GM19467 (cell line): ENCODE measurements at regions not wholly inside any gene's neighbourhood (a gene's known extent, or its start where the extent isn't known, plus 50 kb on each side); places are given as distances from the start of the nearest gene placed in this dataset.
A peak's percentile ranks its signal among the peaks of the same experiment; 100 is the strongest.

ENCODE experiments used
- ATAC-seq: cut with Tn5 transposase; IDR thresholded peaks from one replicate; pipeline ENCODE4 v1.9.1; 2021; ENCODE audit warnings: mild to moderate bottlenecking, moderate library complexity; ENCODE audit not compliant: unreplicated experiment

DNA sequence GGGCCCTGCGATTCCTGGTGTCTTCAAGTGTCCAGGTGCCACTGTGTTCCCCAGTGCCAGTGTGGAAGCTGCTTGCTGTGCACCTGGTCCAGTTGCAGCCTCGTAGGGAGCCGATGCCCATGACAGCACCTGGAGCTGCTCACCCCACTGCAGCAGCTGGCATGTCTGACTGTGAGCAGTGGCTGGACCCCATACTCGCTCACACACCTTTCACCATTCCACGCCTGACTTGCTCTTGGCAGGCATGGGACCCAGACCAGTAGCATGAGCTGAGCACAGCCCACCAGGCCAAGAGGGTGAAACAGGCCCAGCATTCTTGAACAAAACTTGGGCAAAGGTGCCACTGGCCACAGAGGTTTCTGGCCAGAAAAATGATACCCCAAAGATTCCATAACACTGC is 124.5 kb upstream of the THY1 start:
- no peak for ATAC-seq

DNA sequence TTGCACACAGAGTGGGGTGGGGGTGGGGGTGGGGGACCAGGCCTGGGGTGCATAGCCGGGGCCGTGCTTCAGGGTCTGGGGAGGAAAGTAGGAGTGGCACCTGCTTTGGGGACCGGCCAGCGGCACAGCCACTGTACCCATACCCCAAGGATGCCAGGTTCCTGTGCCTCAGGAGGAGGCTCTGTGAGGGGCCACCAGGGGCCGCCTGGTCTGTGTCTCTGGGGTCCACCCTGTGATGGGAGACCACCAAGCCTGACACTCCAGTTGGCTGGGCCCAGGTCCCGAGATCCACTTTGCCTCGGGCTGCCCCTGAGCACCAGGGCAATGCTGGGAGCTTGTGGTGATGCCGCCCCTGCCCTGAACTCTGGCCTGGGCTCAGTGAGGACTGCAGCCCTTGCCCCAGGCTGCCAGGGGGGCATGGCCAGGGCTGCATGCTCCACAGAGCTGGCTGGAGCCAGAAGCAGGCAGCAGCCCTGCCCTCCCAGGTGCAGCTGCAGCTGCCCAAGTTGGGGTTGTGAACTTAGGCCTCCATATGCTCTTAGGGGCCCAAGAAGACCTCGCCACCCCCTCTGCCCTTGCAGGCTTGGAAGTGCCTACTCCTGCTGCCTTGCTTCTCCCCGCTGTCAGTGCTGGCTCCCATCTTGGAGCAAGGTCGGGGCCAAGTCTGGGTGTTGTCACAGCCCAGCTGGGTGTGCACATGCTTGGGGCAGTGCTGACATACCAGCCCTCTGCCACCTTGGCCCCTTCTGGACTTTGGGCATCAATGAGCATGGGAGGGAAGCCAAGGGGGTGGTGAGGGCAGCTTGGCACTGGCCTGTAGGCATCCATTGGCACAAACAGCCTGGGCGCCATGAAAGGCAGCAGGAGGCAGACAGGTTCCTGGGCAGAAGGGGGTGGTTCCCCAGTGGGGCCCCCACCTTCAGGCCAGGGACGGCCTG is 123.3 kb upstream of the THY1 start:
- no peak for ATAC-seq

DNA sequence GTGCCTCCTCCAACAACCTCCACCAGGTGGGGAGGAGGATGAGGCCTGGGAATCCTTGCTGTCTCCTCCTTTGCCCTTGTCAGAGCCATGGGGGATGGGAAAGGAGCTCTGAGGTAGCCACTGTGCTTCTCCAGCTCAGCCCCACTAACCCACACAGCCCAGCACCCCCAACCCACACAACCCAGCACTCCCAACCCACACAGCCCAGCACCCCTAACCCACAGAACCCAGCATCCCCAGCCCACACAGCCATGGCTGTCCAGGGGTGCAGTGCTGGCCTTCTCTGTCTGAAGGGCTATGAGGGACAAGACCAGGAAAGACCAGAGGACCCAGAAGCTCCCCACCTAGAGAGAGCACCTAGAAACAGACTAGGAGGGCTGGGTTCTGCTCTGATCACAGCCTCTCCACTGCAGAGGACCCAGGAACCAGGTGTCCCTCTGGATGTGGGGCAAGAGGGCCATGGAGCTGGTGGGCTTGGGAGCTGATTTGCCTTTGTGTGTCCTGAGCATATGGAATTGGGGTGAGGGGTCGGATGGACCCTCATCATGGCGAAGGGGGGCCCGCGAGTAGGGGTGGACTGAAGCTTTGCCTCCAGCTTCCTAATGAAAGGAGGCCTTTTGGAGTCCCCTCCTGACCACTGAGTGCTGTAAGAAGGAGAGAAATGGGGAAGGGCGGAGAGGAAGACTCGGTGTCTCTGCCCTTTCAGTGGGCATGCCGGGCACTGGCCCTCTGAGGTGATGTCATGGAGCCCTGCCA is 117.6 kb upstream of the THY1 start:
- ATAC-seq, result no peak

DNA sequence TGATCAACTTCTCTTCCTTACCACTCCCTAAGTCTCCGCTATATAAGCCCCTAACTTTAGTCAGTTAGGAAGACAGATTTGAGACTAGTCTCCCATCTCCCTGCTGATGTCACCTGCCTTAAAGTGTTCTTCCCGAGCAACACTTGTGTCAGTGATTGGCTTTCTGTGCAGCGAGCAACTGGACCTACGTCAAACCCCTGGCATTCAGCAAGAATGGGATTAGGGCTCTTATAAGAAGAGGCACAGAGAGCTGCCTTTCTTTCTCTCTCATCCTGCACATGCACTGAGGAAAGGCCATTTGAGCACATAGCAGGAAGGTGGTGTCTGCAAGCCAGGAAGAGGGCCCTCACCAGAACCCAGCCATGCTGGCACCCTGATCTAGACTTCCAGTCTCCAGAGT is 116.6 kb upstream of the THY1 start:
- ATAC-seq, result no peak

DNA sequence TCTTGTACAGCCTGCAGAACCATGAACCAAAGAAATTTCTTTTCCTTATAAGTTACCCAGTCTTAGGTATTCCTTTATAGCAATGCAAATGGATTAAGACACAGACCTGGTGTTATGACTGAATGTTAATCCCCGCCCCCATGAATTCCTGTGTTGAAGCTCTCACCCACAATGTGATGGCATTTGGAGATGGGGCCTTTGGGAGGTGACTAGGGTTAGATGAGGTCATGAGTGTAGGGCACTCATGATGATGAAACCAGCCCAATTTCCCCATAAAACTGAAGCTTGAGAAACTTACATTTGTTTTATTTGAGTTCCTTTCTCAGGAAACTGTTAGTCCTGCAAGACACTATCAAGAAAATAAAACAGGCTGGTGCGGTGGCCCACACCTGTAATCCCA is 115.8 kb upstream of the THY1 start:
- no peak for ATAC-seq

DNA sequence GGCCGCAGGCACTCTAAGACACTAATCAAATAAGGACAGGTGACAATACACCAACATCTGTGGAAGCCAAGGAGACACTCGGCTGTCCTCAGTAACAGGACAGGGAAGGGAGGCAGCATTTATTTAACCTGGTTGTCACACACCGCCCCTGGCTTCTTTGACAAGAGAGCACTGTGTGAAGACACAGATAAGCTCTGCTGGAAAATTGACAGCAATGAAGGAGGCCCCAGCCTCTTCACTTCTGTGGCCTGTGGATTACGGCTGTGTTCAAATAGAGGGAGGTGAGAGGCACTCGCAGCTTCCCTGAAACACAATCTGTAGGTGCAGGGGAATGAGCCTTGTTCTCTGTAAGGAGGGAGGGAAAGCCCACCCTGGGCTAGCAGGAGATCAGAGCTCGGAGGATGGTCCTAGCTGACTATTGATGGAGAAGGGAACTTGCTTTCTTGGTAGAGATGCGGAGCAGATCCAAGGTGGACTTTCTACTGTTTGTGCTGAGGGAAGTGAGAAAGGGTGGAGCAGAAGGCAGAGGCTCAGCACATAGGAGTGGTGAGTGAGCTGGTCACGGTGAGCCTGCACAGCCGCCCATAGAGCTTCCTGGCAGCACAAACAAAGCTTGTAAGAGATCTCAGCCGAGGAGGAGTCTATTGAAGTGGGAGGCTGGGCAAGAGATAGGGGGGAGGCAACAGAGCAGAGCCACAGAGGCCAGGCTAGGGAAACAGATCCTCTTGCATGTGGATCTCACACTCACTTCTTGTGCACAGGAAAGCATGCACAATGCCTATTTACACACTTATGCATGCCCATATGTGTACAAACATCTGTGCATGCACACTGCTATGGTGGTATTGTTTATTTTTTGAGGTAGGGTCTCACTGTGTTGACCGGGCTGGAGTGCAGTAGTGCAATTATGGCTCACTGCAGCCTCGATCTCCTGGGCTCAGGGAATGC is 114.6 kb upstream of the THY1 start:
- ATAC-seq, result no peak

DNA sequence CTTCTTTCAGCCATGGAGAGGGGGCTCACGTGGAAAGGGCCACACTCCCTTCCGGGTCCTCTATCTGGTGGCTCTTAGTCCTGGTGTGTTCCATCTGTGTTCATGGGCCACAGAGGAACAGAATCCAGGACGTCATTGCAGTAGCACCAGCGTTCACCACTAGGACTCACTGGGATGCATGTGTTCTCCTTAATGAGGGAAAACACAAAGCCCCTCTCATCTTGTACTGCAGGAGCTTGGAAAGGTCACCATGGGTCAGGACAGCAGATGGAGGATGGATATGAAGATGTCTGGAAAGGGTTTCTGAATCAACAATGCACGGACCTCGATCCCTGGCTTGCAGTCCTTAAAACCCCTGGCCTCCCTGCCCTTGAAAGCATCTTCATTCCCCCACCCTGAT is 113.8 kb upstream of the THY1 start:
- ATAC-seq, result no peak

DNA sequence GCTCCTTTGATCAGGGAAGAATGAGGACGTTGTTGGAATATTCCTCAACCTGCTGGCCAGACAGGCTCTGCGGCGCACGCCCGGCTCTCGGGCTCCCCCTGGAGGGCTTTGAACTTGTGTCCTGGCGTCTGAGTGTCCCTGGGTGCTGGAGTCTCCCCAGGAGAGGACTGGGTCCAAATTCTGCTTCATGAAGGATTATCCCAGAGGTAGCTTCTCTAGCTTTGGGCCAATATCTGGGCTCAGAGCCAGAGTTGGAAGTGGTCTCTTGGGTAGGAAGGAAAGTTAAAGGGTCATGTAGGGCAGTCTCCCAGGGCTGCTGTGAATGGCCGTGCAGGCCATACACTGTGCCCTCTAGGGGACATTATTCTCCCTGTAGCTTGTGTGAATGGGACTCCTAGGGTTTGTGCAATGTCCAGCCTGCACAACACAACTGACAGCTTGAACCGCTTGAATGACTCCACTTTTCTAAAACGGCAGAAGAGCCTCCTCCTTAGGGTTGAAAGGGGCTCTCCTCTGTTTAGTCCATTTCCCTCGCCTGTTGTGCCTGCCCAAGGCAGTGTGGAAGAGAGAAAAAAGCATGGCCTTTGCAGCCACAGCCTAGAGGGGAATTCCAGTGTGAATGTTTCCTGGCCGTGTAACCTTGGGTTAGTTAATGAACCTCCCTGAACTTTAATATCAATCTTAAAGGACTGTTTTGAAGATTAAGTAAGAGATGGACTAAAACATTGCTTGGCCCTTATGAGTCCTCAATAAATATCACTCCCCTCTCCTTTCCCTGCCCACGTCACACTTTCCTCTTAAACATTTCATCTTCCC is 111.2 kb upstream of the THY1 start:
- ATAC-seq, result peak; percentile 60

DNA sequence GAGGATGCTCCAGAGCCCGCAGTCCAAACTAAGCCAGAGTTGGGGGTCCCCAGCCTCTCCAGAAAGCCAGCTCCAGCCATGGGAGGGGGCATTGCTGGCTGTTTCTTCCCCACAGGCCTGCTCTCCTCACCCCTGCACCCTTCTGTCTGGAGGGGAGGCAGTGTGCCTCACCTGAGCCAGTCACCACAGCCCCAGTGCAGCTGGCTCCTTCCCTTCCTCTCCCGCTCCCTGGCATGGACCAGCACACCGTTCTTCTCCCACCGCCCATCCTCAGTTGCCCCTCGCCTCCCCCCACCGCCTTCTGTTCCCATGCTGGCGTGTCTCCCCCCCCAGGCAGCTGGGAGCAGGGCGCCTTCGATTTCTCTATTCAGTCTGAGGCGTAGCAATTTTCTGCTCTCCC is 110.5 kb upstream of the THY1 start:
- ATAC-seq, result no peak

DNA sequence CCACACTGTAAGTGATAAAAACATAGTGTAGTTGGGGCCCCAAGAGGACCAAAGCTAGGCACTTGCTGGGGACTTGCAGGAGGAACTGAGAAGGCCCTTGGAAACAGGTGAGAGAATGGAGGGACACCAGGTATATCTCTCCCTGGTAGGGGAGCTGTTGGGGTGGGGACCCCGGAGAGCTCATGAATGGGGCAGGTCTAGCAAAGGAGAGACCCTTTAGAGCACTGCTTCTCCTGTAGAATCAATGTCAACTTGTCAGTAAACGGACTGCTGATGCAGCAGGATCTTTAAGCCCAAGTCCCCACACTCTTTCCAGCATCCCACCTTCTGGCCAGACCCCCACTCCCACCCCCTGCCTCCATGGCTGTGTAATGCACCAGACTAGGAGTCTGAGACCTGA is 109.6 kb upstream of the THY1 start:
- no peak for ATAC-seq

DNA sequence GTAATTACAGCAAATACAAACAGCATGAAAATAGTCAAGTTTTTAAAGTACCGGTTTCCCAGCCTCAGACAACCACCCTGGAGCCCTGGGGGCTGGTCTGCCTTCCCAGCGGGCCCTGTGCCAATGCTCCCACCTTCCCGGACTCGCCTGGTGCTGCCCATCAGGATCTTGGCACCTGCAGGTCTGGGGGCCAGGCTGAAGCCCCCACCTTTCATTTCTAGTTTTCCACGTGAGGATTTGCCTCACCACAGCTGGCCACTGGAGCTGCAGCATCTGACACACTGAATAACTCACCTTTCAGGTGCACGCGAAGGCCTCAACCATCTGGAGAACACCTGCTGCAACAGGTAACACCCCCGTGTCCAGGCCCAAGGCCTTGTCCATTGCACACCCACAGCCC is 108.7 kb upstream of the THY1 start:
- no peak for ATAC-seq

DNA sequence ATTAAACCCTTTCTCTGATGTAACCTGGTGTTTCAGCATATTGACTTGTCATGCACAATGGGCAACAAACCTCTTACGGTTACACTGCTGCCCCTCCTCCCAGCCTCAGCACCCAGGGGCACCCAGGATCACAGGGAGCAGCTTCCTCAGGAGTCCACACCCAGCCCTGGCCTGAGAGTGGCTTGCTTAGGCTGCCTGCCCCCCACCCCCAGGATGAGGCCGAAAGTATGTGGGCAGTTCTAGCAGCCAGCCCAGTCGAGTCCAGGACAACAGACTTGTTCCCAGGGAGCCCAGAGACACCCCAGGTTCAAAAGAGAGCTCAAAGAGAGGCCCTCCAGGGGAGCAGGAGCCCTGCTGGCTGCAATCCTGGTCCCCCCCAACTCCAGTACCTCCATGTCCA is 108.1 kb upstream of the THY1 start:
- no peak for ATAC-seq

DNA sequence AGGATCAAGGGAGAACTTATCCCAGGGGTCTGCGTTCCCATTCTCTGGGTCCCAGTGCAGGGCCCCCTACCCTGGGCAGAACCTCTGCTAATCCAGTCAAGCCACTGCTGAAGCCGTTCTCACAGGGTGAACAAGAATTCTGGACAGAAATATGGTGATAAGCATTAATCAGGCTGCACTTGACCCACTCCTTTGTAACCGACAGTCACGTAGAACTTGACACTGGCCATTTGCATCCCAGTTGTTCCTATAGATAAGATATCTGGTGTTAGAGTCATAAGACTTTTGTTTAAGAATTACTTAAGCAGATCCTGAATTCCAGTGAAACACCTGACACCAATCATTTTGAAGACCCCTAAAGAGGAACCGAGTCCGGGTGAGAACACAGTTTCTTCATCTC is 107.5 kb upstream of the THY1 start:
- no peak for ATAC-seq

DNA sequence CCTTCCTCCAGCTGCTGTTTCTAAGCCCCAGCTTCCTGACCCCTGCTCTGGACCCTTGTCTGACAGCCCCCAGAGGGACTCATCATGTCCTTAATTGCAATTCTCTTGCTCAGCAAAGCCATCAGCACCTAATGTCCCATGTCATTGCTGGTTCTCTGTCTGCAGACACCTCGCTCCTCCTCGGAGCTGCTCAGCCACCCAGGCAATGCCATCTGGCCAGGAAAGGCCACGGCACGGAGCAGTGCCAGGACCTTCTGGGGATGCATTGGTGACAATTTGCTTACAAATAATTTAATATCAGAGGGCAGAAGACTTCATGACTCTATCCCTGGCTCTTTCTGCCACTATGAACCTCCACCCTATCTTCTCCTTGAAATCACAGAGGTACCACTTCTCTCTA is 107.0 kb upstream of the THY1 start:
- no peak for ATAC-seq

DNA sequence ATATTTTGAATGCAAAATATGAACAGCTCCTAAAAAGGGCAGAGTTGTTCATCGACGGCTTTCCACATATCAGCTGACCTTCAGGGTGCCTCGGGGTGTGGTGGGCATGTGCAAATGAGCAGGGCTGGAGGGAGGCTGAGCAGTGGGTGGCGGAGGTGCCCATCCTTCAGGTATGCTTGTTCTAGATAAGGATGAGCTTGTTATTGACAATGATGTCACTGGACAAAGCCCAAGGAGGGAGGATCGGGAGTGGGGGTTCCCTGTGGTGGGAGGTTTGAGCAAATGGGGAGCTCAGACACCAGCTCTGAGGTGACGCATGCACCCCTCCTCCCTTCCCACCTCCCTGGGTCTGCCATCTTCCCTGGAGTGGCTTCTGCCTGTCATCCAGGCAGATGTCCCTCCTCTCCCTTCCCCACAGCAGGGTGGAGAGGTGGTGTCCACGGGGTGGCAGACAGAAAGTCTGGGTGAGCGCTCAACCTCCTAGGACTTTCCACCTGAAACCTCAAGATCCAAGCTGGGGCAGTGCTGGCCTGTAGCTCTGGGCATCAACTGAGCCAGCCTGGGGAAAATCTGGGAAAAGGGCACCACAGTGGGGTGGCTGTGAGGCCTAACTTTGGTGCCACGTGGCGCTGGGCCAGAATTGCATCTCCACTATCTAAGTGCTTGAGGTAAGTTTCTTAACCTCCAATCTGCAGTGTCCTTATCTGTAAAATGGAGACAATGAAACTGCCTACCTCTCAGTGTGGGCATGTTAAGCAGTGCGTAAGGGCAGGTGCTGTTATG is 106.3 kb upstream of the THY1 start:
- no peak for ATAC-seq

DNA sequence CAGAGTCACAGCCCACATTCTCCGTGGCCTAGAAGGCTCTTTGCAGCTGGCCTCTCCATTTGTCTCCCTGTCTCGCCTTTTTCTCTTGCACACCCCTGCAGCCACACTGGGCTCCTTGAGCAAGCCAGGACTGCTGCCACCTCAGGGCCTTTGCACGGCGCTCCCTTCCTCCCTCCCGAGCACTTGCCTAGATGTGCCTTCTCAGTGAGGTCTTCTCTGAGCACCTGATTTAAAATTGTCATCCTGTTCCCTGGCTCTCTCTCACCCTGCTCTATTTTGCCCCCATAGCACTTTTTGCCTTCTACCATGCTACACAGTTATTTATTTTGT is 102.9 kb upstream of the THY1 start:
- no peak for ATAC-seq

DNA sequence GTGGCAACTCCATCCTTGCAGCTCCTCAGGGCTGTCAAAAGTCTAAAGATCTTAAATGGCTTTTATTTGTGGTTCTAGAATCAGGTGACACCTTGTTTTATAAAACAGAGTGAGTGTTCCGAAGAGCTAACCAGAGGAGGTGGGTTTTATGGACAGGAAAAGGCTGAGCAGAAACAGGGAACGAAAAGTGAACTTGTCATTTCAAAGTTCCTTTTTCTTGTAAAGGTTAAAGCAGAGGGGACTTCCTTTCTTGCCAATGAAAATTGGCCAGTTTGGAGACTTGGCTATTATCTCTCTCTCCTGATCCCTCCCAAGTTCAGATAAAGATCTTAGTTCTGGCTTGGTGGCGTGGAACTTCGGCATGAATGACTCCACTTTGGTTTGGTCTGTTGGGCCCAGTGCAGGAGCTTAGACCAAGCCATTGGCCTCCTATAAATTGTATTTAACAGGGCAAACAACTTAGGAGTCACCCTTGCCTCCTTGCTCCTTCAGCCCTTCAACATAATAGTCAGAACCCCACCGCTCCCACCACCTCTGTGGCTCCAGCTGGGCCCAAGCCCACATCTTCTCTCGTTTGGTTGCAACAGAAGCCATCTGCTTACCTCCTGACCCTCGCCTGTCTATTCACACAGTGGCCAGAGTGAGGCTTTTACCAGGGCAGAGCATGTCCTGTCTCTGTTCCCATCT is 102.4 kb upstream of the THY1 start:
- no peak for ATAC-seq

DNA sequence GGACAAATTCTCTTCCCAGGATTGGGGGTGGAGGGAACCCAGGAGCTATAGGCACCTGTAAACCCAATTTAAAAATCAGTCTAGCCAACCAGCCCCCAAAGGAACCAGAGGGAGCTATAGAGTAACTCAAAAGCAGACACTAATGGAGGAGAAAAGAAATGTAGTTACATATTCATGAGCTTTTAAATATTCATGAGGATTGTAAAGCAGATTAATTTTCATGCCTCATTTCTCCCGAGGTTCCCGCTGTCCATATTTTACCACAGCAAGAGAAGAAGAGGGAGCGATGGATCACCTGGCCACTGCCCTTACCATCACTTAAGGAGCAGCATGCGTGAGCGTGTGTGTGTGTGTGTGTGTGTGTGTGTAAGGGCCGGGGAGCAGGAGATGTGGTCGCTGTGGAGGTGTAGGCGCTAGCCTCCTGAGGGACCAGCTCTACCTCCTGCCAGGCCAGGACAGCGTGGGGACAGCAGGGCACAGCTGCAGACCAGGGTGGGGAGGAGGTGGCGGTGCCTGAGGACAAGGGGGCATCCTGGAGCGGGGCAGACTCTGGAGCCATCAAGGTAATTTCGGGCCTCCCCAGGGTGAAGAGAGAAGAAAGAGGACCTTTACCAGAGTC is 100.7 kb upstream of the THY1 start:
- no peak for ATAC-seq

DNA sequence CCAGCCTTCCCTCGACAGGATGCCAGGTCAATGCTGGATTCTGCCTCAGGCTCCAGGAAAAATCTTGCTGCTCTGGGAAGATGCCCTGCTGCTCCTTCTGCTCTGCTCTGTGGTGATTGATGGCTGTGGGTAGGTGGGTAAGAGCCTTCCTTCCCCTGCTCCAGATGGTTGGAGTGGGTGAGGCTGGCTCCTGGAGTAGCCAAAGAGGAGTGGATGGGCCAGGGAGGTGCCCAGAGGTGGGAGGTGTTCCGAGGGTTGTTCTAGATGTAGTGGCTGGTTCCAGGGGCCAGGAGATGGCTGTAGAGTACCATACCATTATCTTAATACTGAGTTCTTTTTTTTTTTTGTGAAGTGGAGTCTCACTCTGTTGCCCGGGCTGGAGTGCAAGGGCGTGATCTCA is 99.6 kb upstream of the THY1 start:
- ATAC-seq, result no peak
